ENCODE measurements at regions not wholly inside any gene's neighbourhood (a gene's known extent, or its start where the extent isn't known, plus 50 kb on each side); places are given as distances from the start of the nearest gene placed in this dataset.

DNA sequence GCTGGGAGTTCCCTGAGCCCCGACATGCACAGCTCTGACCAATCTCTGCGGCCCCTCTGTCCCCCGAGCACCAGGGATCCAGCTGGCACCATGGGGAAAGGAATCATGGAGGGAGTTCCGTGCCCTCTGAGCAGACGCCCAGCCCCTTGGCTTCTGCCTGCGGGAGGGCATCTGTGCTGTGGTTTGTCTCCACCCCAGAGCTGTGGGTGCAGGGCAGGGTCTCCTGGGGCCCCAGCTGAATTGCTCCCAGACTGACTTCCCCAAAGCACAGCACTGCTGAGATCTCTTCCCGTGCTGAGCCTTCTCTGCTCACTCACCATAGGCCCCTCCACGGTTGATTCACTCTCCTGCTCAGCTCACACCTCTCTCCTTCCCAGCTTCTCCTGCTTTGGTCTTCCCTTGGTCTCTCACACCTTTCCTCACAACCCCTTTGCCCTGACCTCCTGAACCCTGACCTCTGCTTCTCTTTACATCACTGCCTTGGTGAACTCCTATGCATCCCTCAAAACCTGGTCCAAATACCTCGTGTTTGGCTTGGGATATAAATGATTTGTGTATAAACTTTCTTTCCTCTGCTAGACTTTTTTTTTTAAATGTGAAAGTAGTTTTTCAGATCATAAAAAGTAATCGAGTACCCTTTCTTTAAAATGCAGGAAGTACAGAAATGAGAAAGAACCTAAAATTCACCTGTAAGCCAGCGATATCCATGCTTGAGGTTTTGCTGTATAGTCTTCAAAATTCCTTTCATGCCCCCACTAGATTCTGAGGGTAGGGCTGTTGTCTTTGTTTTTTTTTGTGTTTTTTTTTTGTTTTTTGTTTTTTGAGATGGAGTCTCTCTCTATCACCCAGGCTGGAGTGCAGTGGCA lies 265.3 kb downstream of the SEC14L1 start:
- Histone ChIP-seq H3K27me3 (ENCODE audit: control insufficient read depth in 1 of 2, insufficient read depth in 2 of 2, low read length in 2 of 2) (no peaks in the 10 kb centered on the region), H3K27ac (ENCODE audit: low read length) (peak overlapping the region; percentile 99), H3K4me3 (ENCODE audit: low read length in 2 of 2) (no peak overlapping the region), H3K9me3 (ENCODE audit: control insufficient read depth in 2 of 2, low read length in 2 of 2) (no peaks in the 10 kb centered on the region), H3K36me3 (ENCODE audit: control insufficient read depth in 2 of 2, insufficient read depth in 2 of 2, low read length in 2 of 2) (peaks cover 5 to 7% of the 10 kb centered on the region in 2 donors), H3K9ac (ENCODE audit: low read length in 2 of 2) (peak overlapping the region; percentile 3 to 36), H3K4me1 (ENCODE audit: control insufficient read depth, insufficient read depth, low read length) (peaks cover 84% of the 10 kb centered on the region)

- Histone ChIP-seq H3K9me3 (ENCODE audit: control insufficient read depth in 2 of 2, low read length in 2 of 2) (no peaks in the 10 kb centered on the region), H3K4me1 (ENCODE audit: control insufficient read depth, insufficient read depth, low read length) (peaks cover 88% of the 10 kb centered on the region), H3K36me3 (ENCODE audit: control insufficient read depth in 2 of 2, insufficient read depth in 2 of 2, low read length in 2 of 2) (peaks cover 3 to 4% of the 10 kb centered on the region in 2 donors), H3K9ac (ENCODE audit: low read length in 2 of 2) (peak overlapping the region; percentile 74 to 84), H3K27me3 (ENCODE audit: control insufficient read depth in 1 of 2, insufficient read depth in 2 of 2, low read length in 2 of 2) (no peaks in the 10 kb centered on the region), H3K4me3 (ENCODE audit: low read length in 2 of 2) (no peak overlapping the region), H3K27ac (ENCODE audit: low read length) (peak overlapping the region; percentile 99)
These were observed 266.8 kb downstream of the SEC14L1 start for GRCh38 chr17:77407321-77408277.

- peaks cover 82% of the 10 kb centered on the region for H3K4me1 ChIP-seq (ENCODE audit: control insufficient read depth, insufficient read depth, low read length)
- no peaks in the 10 kb centered on the region for H3K9me3 ChIP-seq (ENCODE audit: control insufficient read depth in 2 of 2, low read length in 2 of 2)
- H3K4me3 ChIP-seq (ENCODE audit: low read length in 2 of 2) = no peak overlapping the region
- H3K27me3 ChIP-seq (ENCODE audit: control insufficient read depth in 1 of 2, insufficient read depth in 2 of 2, low read length in 2 of 2) = no peaks in the 10 kb centered on the region
- H3K36me3 ChIP-seq (ENCODE audit: control insufficient read depth in 2 of 2, insufficient read depth in 2 of 2, low read length in 2 of 2) = no peaks in the 10 kb centered on the region
- peak overlapping the region; percentile 74 to 84 for H3K9ac ChIP-seq (ENCODE audit: low read length in 2 of 2)
- peak overlapping the region; percentile 99 for H3K27ac ChIP-seq (ENCODE audit: low read length)
These were observed 267.5 kb downstream of the SEC14L1 start for GRCh38 chr17:77408284-77408683.

- Histone ChIP-seq H3K9ac (ENCODE audit: low read length in 2 of 2) (peak overlapping the region; percentile 75 to 84), H3K4me1 (ENCODE audit: control insufficient read depth, insufficient read depth, low read length) (peaks cover 70% of the 10 kb centered on the region), H3K4me3 (ENCODE audit: low read length in 2 of 2) (peak overlapping the region in 1 of 2 donors; percentile 58), H3K27me3 (ENCODE audit: control insufficient read depth in 1 of 2, insufficient read depth in 2 of 2, low read length in 2 of 2) (no peaks in the 10 kb centered on the region), H3K36me3 (ENCODE audit: control insufficient read depth in 2 of 2, insufficient read depth in 2 of 2, low read length in 2 of 2) (peaks cover 0 to 2% of the 10 kb centered on the region in 2 donors), H3K27ac (ENCODE audit: low read length) (peak overlapping the region; percentile 99), H3K9me3 (ENCODE audit: control insufficient read depth in 2 of 2, low read length in 2 of 2) (no peaks in the 10 kb centered on the region)
These were observed 268.8 kb downstream of the SEC14L1 start for GRCh38 chr17:77409282-77410161.

DNA sequence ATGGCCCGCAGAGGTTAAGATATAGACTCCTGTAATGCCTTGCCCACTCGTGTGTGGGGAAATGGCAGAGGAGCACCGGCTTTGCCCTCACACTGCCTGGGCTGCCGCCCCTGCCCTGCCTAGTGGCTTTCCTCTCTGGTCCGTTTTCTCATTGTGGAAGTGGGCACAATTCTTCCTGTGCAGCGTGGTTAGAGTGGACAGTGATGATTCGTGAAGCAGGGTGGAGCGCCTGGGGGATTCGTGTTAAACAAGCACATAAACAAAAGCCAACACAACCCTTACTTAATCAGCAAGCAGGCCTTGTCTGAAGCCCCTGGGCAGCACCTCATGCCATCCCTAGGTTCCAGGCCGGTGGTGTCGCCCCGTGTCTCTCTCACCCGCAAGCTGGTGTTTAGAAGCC lies 269.7 kb downstream of the SEC14L1 start:
- Histone ChIP-seq H3K27me3 (ENCODE audit: control insufficient read depth in 1 of 2, insufficient read depth in 2 of 2, low read length in 2 of 2) (no peaks in the 10 kb centered on the region), H3K4me1 (ENCODE audit: control insufficient read depth, insufficient read depth, low read length) (peaks cover 61% of the 10 kb centered on the region), H3K4me3 (ENCODE audit: low read length in 2 of 2) (no peak overlapping the region), H3K9me3 (ENCODE audit: control insufficient read depth in 2 of 2, low read length in 2 of 2) (no peaks in the 10 kb centered on the region), H3K27ac (ENCODE audit: low read length) (peak overlapping the region; percentile 99), H3K9ac (ENCODE audit: low read length in 2 of 2) (peak overlapping the region; percentile 75 to 84), H3K36me3 (ENCODE audit: control insufficient read depth in 2 of 2, insufficient read depth in 2 of 2, low read length in 2 of 2) (peaks cover 0 to 2% of the 10 kb centered on the region in 2 donors)

GRCh38 chr17:77414811-77415400 lies 274.1 kb downstream of the SEC14L1 start:
- Histone ChIP-seq H3K27ac (ENCODE audit: low read length) (no peak overlapping the region), H3K4me1 (ENCODE audit: control insufficient read depth, insufficient read depth, low read length) (peaks cover 50% of the 10 kb centered on the region), H3K4me3 (ENCODE audit: low read length in 2 of 2) (no peak overlapping the region), H3K27me3 (ENCODE audit: control insufficient read depth in 1 of 2, insufficient read depth in 2 of 2, low read length in 2 of 2) (no peaks in the 10 kb centered on the region), H3K9me3 (ENCODE audit: control insufficient read depth in 2 of 2, low read length in 2 of 2) (no peaks in the 10 kb centered on the region), H3K9ac (ENCODE audit: low read length in 2 of 2) (no peak overlapping the region), H3K36me3 (ENCODE audit: control insufficient read depth in 2 of 2, insufficient read depth in 2 of 2, low read length in 2 of 2) (peaks cover 0 to 2% of the 10 kb centered on the region in 2 donors)

DNA sequence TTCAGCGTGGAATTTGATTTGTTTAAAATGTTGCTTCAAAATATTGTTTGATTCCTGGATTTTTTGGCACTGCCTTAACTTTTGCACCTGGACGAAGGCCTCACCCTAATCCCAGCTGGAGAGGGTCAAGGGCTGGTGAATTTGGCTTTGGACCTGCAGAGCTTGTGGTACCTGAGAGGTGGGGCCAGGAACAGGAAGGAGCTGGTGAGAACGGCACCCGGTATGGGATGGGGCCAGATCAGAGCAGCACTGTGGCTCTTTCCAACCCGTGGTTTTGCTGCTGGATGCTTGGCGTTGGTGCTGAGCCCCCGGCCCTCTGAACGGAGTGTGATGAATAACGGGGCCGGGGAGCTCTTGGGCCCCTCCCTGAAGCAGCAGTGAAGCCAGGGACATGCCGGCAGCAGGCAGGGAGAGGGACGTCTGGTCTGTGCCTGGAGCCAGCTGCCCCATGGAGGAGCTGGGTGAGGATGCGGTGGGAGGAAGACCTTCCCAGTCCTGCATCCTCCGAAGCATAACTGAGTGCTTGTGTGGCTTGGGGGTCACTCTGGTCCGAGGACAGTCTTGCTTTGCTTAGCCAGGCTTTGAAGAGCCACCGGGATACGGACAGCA lies 275.4 kb downstream of the SEC14L1 start:
- Histone ChIP-seq H3K9ac (ENCODE audit: low read length in 2 of 2) (no peak overlapping the region), H3K36me3 (ENCODE audit: control insufficient read depth in 2 of 2, insufficient read depth in 2 of 2, low read length in 2 of 2) (peaks cover 0 to 2% of the 10 kb centered on the region in 2 donors), H3K27me3 (ENCODE audit: control insufficient read depth in 1 of 2, insufficient read depth in 2 of 2, low read length in 2 of 2) (no peaks in the 10 kb centered on the region), H3K4me3 (ENCODE audit: low read length in 2 of 2) (no peak overlapping the region), H3K9me3 (ENCODE audit: control insufficient read depth in 2 of 2, low read length in 2 of 2) (no peaks in the 10 kb centered on the region), H3K27ac (ENCODE audit: low read length) (peak overlapping the region; percentile 41), H3K4me1 (ENCODE audit: control insufficient read depth, insufficient read depth, low read length) (peaks cover 52% of the 10 kb centered on the region)

GRCh38 chr17:77417575-77417974 lies 276.8 kb downstream of the SEC14L1 start:
- Histone ChIP-seq H3K4me3 (ENCODE audit: low read length in 2 of 2) (no peak overlapping the region), H3K4me1 (ENCODE audit: control insufficient read depth, insufficient read depth, low read length) (peaks cover 57% of the 10 kb centered on the region), H3K9me3 (ENCODE audit: control insufficient read depth in 2 of 2, low read length in 2 of 2) (no peaks in the 10 kb centered on the region), H3K9ac (ENCODE audit: low read length in 2 of 2) (no peak overlapping the region), H3K27ac (ENCODE audit: low read length) (peak overlapping the region; percentile 31), H3K27me3 (ENCODE audit: control insufficient read depth in 1 of 2, insufficient read depth in 2 of 2, low read length in 2 of 2) (no peaks in the 10 kb centered on the region), H3K36me3 (ENCODE audit: control insufficient read depth in 2 of 2, insufficient read depth in 2 of 2, low read length in 2 of 2) (peaks cover 0 to 2% of the 10 kb centered on the region in 2 donors)

GRCh38 chr17:77418609-77419008 lies 277.8 kb downstream of the SEC14L1 start:
- Histone ChIP-seq H3K36me3 (ENCODE audit: control insufficient read depth in 2 of 2, insufficient read depth in 2 of 2, low read length in 2 of 2) (no peaks in the 10 kb centered on the region), H3K9ac (ENCODE audit: low read length in 2 of 2) (peak overlapping the region in 1 of 2 donors; percentile 12), H3K27ac (ENCODE audit: low read length) (peak overlapping the region; percentile 100), H3K9me3 (ENCODE audit: control insufficient read depth in 2 of 2, low read length in 2 of 2) (no peaks in the 10 kb centered on the region), H3K27me3 (ENCODE audit: control insufficient read depth in 1 of 2, insufficient read depth in 2 of 2, low read length in 2 of 2) (no peaks in the 10 kb centered on the region), H3K4me3 (ENCODE audit: low read length in 2 of 2) (no peak overlapping the region), H3K4me1 (ENCODE audit: control insufficient read depth, insufficient read depth, low read length) (peaks cover 67% of the 10 kb centered on the region)
